Tibial nerve (tissue), 4 donors: ENCODE measurements at regions not wholly inside any gene's neighbourhood (a gene's known extent, or its start where the extent isn't known, plus 50 kb on each side); places are given as distances from the start of the nearest gene placed in this dataset.

Experiments
- EP300 ChIP-seq, 2 donors: sonication (generic); formaldehyde crosslinking; IDR thresholded peaks; one replicate each; pipeline ENCODE4 v1.6.1; 2017; ENCODE audit warnings: antibody characterized with exemption in 2 of 2, mild to moderate bottlenecking in 1 of 2
- POLR2A ChIP-seq, 2 donors: fragments of 450-650 bp; IDR thresholded peaks; one replicate each; pipeline ENCODE4 v1.6.1; 2017; ENCODE audit warnings: antibody characterized with exemption in 2 of 2, mild to moderate bottlenecking in 2 of 2, moderate library complexity in 2 of 2
- TF ChIP-seq, protein P1 (sequence below), 5 experiments: fragments of 200-600 bp in 3 of 5; fragments of 450-650 bp in 2 of 5; sonication (generic) in 3 of 5; IDR thresholded peaks; one replicate each; pipeline ENCODE4 v1.5.1; 2016 to 2019; ENCODE audit warnings: antibody characterized with exemption in 5 of 5, mild to moderate bottlenecking in 3 of 5, moderate library complexity in 2 of 5

DNA sequence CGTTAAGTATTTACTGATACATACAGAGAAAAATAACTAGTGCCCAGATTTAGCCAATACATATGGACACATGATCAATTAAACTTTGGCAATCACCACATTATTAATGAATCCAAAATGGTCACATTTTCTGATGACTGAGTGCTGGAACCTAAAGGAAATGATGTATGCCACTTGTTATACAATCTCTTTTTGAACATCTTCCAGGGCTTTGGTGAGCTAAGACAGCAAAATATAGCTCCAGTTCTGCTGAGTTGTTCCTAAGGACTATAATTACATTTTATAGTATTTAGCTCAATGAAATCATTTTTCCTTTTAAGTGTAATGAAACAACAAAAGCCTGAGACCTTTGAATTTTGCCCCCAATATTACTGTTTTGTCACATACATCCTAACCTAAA is 329.1 kb upstream of the ATP2B1 start:
- TF ChIP-seq, protein P1, sequence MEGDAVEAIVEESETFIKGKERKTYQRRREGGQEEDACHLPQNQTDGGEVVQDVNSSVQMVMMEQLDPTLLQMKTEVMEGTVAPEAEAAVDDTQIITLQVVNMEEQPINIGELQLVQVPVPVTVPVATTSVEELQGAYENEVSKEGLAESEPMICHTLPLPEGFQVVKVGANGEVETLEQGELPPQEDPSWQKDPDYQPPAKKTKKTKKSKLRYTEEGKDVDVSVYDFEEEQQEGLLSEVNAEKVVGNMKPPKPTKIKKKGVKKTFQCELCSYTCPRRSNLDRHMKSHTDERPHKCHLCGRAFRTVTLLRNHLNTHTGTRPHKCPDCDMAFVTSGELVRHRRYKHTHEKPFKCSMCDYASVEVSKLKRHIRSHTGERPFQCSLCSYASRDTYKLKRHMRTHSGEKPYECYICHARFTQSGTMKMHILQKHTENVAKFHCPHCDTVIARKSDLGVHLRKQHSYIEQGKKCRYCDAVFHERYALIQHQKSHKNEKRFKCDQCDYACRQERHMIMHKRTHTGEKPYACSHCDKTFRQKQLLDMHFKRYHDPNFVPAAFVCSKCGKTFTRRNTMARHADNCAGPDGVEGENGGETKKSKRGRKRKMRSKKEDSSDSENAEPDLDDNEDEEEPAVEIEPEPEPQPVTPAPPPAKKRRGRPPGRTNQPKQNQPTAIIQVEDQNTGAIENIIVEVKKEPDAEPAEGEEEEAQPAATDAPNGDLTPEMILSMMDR (IDR thresholded peaks at IDR 0.05), result no peak
- no peak for TF ChIP-seq EP300 (IDR thresholded peaks at IDR 0.05)
- no peak for TF ChIP-seq POLR2A (IDR thresholded peaks at IDR 0.05)
